ENCODE measurements at regions not wholly inside any gene's neighbourhood (a gene's known extent, or its start where the extent isn't known, plus 50 kb on each side); places are given as distances from the start of the nearest gene placed in this dataset.

DNA sequence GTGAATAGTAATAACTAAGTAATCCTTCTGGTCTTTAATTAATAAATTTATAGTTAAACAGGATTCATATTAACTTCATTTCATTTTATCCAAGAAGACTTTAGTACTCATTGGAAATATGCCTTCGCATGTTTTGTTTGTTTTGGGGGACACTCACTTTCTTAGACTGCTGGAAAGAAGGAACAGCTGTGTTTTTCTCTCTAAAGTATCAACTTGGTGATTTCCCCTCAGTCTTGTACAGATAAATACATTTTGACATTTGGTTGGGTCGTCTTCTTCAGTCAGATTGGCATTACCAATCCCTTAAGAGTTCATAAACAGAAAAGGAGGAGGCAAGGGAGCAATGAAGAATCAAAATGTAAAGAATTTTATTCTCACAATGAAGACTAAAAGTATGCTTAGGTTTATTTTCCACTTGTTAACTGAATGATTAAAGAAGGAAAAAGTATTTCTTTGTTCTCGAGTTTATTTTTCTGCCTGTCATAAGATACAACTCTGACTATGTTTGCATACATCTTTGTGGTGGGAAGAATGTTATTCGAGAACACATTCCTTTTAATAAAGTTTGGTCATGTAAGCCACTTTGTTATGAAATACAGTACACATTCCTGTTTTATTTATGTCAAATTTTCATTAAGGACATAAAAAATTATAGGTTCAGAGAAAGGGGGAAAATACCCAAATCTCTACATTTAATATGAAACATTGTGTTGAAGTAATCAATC is 140.2 kb downstream of the GMNC start:
- DNase-seq (ENCODE audit: low read depth) = no peak

DNA sequence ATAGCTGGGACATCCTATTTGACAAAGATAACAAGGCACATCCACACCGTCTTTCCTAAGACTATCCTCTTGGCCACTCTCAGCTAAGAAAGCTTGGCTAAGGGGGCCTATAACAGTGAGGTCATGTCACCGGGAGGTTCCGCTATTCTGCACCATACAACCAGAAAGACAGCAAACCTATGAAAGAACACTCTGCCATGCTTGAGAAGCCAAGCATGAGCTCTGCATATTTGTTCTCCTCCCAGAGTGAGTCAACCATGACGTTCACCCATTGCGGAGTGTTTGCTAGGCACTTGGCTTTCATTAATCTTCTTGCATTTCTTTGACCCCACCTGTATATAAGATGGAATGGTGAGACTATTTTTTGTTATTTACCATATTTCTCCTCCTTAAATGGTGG is 141.2 kb downstream of the GMNC start:
- no peak for DNase-seq (ENCODE audit: low read depth)

DNA sequence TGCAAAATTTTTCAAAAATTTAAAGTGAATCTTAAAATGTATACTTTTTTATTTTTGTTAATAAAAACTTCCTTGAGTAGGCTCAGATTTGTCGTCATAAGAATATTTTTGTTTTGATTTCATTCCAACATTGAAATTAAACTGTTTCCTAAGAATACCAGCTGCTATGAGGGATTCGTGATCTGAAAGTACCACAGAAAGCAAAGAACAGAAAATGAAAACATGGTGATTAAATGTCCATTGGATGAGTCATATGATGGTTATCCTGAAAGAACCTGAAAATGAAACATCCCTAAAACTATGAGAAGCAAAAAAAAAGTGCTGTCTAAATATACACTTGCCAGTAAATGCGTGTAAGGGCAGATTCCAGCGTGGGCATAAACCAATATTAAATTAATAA is 143.8 kb downstream of the GMNC start:
- DNase-seq (ENCODE audit: low read depth) = peak; percentile 49

DNA sequence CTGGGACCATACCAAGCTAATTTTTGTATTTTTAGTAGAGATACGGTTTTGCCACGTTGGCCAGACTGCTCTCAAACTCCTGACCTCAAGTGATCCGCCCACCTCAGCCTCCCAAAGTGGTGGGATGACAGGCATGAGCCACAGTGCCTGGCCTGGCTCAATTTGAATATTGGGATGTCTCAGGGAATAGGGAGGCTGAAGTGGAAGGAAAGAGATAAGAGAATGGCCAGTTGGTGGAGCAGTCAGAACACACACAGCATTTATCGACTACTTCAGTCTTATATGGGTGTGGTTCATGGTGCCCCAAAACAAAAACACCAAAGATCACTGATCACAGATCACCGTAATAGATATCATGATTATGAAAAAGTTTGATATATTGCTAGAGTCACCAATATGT is 144.4 kb downstream of the GMNC start:
- peak; percentile 17 for DNase-seq (ENCODE audit: low read depth)

DNA sequence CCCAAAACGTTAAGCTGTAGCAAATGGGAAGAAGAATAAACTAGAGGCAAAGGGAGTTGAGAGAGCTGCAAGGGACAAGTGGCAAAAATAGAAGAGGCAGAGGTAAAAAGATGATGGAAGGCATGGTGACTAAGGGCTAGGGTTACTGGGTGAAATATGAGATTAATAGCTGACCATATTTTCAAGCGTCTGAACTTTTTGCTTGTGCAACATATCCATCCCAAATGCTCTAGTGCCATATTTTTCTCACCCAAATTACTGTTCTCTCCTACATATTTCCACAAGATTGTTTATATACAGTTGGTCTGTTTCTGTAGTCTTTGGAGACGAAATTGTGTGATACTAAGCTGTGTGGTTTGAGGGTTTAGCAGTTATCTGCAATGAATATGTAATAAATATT is 145.5 kb downstream of the GMNC start:
- DNase-seq (ENCODE audit: low read depth) = no peak

DNA sequence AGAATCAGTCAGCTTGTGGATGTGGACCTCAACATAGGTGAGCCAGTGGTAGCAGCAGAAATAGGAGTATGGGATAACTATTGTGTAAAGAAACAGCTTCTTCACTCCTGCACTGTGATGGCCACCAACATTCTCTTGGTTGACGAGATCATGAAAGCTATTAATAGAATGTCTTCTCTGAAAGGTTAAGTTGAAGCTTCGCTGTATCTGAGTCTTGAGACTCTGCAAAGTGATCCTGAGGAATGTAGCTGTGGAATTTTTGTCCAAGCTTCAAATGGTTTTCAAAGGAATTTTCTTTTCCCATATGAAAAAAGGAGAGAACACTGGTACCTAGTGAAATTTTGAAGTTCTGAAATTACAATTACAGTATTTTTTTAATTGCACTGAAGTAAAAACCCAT is 146.3 kb downstream of the GMNC start:
- DNase-seq (ENCODE audit: low read depth) = no peak

DNA sequence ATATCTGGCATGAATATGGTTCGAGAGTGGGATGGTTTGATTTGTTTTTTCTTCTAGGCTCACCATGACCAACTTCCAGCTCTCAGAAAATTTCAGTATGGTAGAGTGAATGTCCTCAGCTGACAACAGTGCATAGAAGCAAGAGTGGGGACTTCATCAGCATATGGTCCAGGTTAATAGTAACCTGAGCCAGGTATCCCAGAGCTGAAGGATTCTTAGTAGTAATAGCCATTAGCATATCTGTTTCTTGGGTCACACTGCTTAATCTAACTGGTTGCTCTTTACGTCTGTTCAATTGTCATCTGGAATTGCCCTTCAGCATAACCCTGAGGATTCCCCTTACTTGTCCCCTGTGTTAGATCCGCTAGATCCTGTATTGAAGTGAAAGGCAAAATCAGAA is 151.8 kb downstream of the GMNC start:
- no peak for DNase-seq (ENCODE audit: low read depth)

DNA sequence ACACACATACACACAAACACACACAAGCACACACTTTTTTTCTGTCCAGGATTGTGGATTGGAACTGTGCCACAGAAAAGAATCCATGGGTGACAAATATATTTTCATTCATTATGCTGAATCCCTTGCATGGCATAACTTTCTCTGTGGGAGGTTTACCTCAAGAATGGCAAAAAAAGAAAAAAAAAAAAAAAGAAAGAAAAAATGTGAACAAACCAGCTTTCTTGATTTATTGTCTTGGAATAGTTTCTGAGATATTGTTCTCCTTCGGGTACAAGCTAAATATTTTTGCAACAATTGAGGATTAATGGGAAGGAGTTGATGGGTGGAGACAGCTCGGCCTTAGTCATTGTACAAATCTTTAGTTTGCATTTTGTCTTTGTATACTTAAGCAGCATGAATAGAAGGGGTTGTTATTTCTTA is 153.1 kb downstream of the GMNC start:
- DNase-seq (ENCODE audit: low read depth) = no peak

Measured in HS-27A (cell line).